ENCODE measurements at regions not wholly inside any gene's neighbourhood (a gene's known extent, or its start where the extent isn't known, plus 50 kb on each side); places are given as distances from the start of the nearest gene placed in this dataset.

DNA sequence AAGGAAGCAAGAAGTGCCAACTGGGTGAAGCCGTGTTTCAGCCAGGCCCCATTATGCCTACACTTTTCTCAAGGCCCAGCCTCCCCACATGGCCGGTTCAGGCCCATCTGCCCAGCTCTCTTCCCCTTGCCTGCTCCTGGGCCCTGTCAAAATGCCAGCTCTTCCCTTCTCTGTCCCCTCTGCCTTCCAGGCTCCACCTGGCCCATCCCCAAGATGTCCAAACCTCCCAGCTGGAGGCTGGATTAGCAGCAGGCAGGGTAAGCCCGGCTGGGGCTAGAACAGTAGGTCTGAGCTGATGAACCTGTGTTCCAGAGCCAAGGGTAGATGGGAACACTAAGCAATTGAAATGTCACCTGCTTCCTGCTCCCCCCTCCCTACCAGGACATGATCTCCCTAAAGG lies 64.1 kb upstream of the HSPA9 start:
- TF ChIP-seq, protein P1, sequence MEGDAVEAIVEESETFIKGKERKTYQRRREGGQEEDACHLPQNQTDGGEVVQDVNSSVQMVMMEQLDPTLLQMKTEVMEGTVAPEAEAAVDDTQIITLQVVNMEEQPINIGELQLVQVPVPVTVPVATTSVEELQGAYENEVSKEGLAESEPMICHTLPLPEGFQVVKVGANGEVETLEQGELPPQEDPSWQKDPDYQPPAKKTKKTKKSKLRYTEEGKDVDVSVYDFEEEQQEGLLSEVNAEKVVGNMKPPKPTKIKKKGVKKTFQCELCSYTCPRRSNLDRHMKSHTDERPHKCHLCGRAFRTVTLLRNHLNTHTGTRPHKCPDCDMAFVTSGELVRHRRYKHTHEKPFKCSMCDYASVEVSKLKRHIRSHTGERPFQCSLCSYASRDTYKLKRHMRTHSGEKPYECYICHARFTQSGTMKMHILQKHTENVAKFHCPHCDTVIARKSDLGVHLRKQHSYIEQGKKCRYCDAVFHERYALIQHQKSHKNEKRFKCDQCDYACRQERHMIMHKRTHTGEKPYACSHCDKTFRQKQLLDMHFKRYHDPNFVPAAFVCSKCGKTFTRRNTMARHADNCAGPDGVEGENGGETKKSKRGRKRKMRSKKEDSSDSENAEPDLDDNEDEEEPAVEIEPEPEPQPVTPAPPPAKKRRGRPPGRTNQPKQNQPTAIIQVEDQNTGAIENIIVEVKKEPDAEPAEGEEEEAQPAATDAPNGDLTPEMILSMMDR (IDR thresholded peaks at IDR 0.05), result no peak
- TF ChIP-seq ZFX (IDR thresholded peaks at IDR 0.05; ENCODE audit: borderline replicate concordance), result no peak

All from 22Rv1 (cell line).